Smooth muscle cell (in vitro differentiated cells): ENCODE measurements at regions not wholly inside any gene's neighbourhood (a gene's known extent, or its start where the extent isn't known, plus 50 kb on each side); places are given as distances from the start of the nearest gene placed in this dataset.

Experiments used
- DNase-seq: peaks from one replicate; lab custom pipeline; 2025; ENCODE audit not compliant: unreplicated experiment; lab: John Stamatoyannopoulos, UW
- H2AFZ ChIP-seq: fragments of 200-600 bp; sonication (generic); 2 replicates; pipeline ENCODE4 v1.6.0; 2016; ENCODE audit warnings: antibody characterized with exemption, low read depth, mild to moderate bottlenecking
- H3F3A ChIP-seq: fragments of 200-600 bp; sonication (generic); 2 replicates; pipeline ENCODE4 v1.6.0; 2017; ENCODE audit warnings: antibody characterized with exemption, low read depth
- H3K27ac ChIP-seq: fragments of 200-600 bp; sonication (generic); 2 replicates; pipeline ENCODE4 v1.5.1; 2016; ENCODE audit warnings: low read depth, mild to moderate bottlenecking
- H3K27me3 ChIP-seq: fragments of 200-600 bp; sonication (generic); 2 replicates; pipeline ENCODE4 v1.6.1; 2016; ENCODE audit warnings: low read depth, mild to moderate bottlenecking
- H3K36me3 ChIP-seq: fragments of 200-600 bp; sonication (generic); 2 replicates; pipeline ENCODE4 v1.5.1; 2016; ENCODE audit warnings: low read depth
- H3K4me1 ChIP-seq: fragments of 200-600 bp; sonication (generic); 2 replicates; pipeline ENCODE4 v1.5.1; 2016; ENCODE audit warnings: low read depth
- H3K4me2 ChIP-seq: fragments of 200-600 bp; sonication (generic); 2 replicates; pipeline ENCODE4 v1.6.0; 2016; ENCODE audit warnings: mild to moderate bottlenecking
- H3K4me3 ChIP-seq: fragments of 200-600 bp; sonication (generic); 2 replicates; pipeline ENCODE4 v1.5.1; 2016; ENCODE audit warnings: mild to moderate bottlenecking
- H3K79me2 ChIP-seq: fragments of 200-600 bp; sonication (generic); 2 replicates; pipeline ENCODE4 v1.6.0; 2016; ENCODE audit warnings: low read depth, mild to moderate bottlenecking
- H3K9ac ChIP-seq: fragments of 200-600 bp; sonication (generic); 2 replicates; pipeline ENCODE4 v1.6.0; 2016; ENCODE audit warnings: low read depth
- H3K9me3 ChIP-seq: fragments of 200-600 bp; sonication (generic); replicated peaks from 2 replicates; pipeline ENCODE4 v1.5.1; 2016; ENCODE audit warnings: low read depth
- H4K20me1 ChIP-seq: fragments of 200-600 bp; sonication (generic); 2 replicates; pipeline ENCODE4 v1.6.0; 2016; ENCODE audit warnings: low read depth
- CTCF ChIP-seq: fragments of 200-600 bp; sonication (generic); IDR thresholded peaks from 2 replicates; pipeline ENCODE4 v1.5.1; 2017; ENCODE audit warnings: borderline replicate concordance, mild to moderate bottlenecking, antibody characterized with exemption; ENCODE audit not compliant: insufficient read depth, poor library complexity, severe bottlenecking
- WGBS: methylation state at CpG from one replicate; pipeline ENCODE4 v1.1.7; 2016; ENCODE audit warnings: low lambda C conversion rate; 5-methylcytosine and 5-hydroxymethylcytosine counted together

- H3K36me3 ChIP-seq, result no peaks in the 10 kb centered on the region
- no peak overlapping the region for H2AFZ ChIP-seq
- WGBS, result 96% methylated on average over 6 of the region's 6 CpGs
- no peak overlapping the region for H3K9ac ChIP-seq
- DNase-seq, result no peak
- no peaks in the 10 kb centered on the region for H3K9me3 ChIP-seq
- no peak for TF ChIP-seq CTCF
- no peaks in the 10 kb centered on the region for H3F3A ChIP-seq
- peaks cover 10% of the 10 kb centered on the region for H3K27me3 ChIP-seq
- H3K4me2 ChIP-seq, result no peak overlapping the region
- H3K4me1 ChIP-seq, result no peaks in the 10 kb centered on the region
- no peak overlapping the region for H3K4me3 ChIP-seq
- no peaks in the 10 kb centered on the region for H4K20me1 ChIP-seq
- no peak overlapping the region for H3K27ac ChIP-seq
- H3K79me2 ChIP-seq, result no peaks in the 10 kb centered on the region
These were observed 503.8 kb upstream of the ADAMTS16 start for GRCh38 chr5:4636378-4636777.

DNA sequence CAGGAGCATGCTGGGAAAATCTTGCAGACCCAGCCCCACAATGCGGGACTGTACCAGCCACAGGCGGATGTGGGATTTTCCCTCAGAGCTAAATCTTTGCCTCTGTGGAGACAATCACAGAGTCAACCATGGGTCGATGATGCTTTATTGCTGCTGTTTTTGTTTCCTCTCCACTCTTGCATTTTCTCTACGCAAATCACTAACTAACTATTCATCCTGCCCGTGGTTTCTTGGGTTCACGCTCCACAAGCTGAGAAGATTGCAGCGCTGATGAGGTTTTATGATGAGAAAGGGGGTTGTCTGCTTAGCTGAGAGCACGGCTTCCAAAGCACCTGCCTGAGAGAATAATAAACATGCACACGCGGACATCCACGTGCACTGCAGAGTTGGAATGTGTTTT lies 500.2 kb upstream of the ADAMTS16 start:
- peaks cover 10% of the 10 kb centered on the region for H3K27me3 ChIP-seq
- no peak for TF ChIP-seq CTCF

DNA sequence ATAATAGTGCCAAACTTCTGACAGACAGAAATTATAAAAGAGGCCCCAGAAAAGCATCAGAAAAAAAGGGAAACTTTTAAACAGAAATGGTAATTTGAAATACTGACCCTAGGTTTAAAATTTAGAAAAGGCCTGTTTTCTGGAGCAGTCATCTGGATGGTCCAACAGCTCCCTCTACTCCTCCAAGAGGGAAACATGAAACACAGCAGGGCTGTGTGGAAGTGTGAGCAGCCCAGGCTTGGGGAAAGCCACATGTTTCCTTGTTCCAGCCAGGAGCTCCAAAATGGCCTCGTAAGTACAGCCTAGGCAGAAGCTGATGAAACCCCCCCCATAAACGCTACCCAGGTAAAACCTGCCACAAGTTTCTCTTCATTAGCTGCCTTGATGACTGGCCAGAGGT lies 499.3 kb upstream of the ADAMTS16 start:
- no peaks in the 10 kb centered on the region for H4K20me1 ChIP-seq
- H3K4me2 ChIP-seq, result no peak overlapping the region
- peaks cover 10% of the 10 kb centered on the region for H3K27me3 ChIP-seq
- H3K79me2 ChIP-seq, result no peaks in the 10 kb centered on the region
- no peaks in the 10 kb centered on the region for H3K36me3 ChIP-seq
- no peaks in the 10 kb centered on the region for H3F3A ChIP-seq
- no peak overlapping the region for H3K9ac ChIP-seq
- H3K4me3 ChIP-seq, result no peak overlapping the region
- no peaks in the 10 kb centered on the region for H3K4me1 ChIP-seq
- H3K27ac ChIP-seq, result no peak overlapping the region
- H3K9me3 ChIP-seq, result no peaks in the 10 kb centered on the region
- no peak for DNase-seq
- H2AFZ ChIP-seq, result no peak overlapping the region
- WGBS, result 56% methylated on average over 2 of the region's 2 CpGs
- no peak for TF ChIP-seq CTCF

More for the DNA sequence above, 500.2 kb upstream of the ADAMTS16 start:
- Histone ChIP-seq H3K36me3 (no peaks in the 10 kb centered on the region), H3K4me3 (no peak overlapping the region), H4K20me1 (no peaks in the 10 kb centered on the region), H3K4me1 (no peaks in the 10 kb centered on the region), H2AFZ (no peak overlapping the region), H3K79me2 (no peaks in the 10 kb centered on the region), H3K27ac (no peak overlapping the region), H3K9me3 (no peaks in the 10 kb centered on the region), H3F3A (no peaks in the 10 kb centered on the region), H3K9ac (no peak overlapping the region), H3K4me2 (no peak overlapping the region)
- DNase-seq, result no peak
- WGBS, result 92% methylated on average over 11 of the region's 11 CpGs

- H3K9me3 ChIP-seq, result no peaks in the 10 kb centered on the region
- no peak for TF ChIP-seq CTCF
- no peak overlapping the region for H2AFZ ChIP-seq
- no peak for DNase-seq
- H3K4me2 ChIP-seq, result no peak overlapping the region
- no peak overlapping the region for H3K4me3 ChIP-seq
- no peaks in the 10 kb centered on the region for H3F3A ChIP-seq
- H3K27ac ChIP-seq, result no peak overlapping the region
- no peaks in the 10 kb centered on the region for H3K4me1 ChIP-seq
- no peak overlapping the region for H3K9ac ChIP-seq
- no peaks in the 10 kb centered on the region for H4K20me1 ChIP-seq
- H3K79me2 ChIP-seq, result no peaks in the 10 kb centered on the region
- 92% methylated on average over 1 of the region's 1 CpG for WGBS
- H3K27me3 ChIP-seq, result peaks cover 10% of the 10 kb centered on the region
- no peaks in the 10 kb centered on the region for H3K36me3 ChIP-seq
These were observed 497.6 kb upstream of the ADAMTS16 start for GRCh38 chr5:4642525-4642924.
